Panc1 (cell line): ENCODE measurements at regions not wholly inside any gene's neighbourhood (a gene's known extent, or its start where the extent isn't known, plus 50 kb on each side); places are given as distances from the start of the nearest gene placed in this dataset.

ENCODE experiments used
- CTCF ChIP-seq: fragments of 450-650 bp; IDR thresholded peaks from 2 replicates; pipeline ENCODE4 v1.5.1; 2017; ENCODE audit warnings: mild to moderate bottlenecking
- POLR2AphosphoS5 ChIP-seq: IDR thresholded peaks from 2 replicates; pipeline ENCODE4 v1.6.1; 2012; ENCODE audit warnings: mild to moderate bottlenecking, low read depth, low read length, moderate library complexity
- REST ChIP-seq, 2 experiments: IDR thresholded peaks; 2 replicates each; pipeline ENCODE4 v1.6.1; 2011 to 2012; ENCODE audit warnings: low read depth in 2 of 2, control low read depth in 1 of 2, low read length in 1 of 2, mild to moderate bottlenecking in 1 of 2, moderate library complexity in 1 of 2; ENCODE audit not compliant: insufficient read depth in 1 of 2
- SIN3A ChIP-seq: IDR thresholded peaks from 2 replicates; pipeline ENCODE4 v1.6.1; 2012; ENCODE audit warnings: low read depth, mild to moderate bottlenecking, low read length, moderate library complexity, borderline replicate concordance; ENCODE audit not compliant: insufficient read depth

- TF ChIP-seq CTCF (no peak), SIN3A (no peak), POLR2AphosphoS5 (no peak), REST (IDR thresholded peaks at IDR 0.05; ENCODE audit: insufficient read depth in 1 of 2, low read depth in 2 of 2, low read length in 1 of 2) (no peak)
These were observed 419.8 kb upstream of the NR2F2 start for GRCh38 chr15:95910643-95911212.
